SK-N-SH (cell line): ENCODE measurements at regions not wholly inside any gene's neighbourhood (a gene's known extent, or its start where the extent isn't known, plus 50 kb on each side); places are given as distances from the start of the nearest gene placed in this dataset.

Experiments
- CTCF ChIA-PET: fragments of 300-600, 350-600 bp; formaldehyde crosslinking; extraction: SDS; loops from one replicate; lab custom pipeline; 2021; lab: Yijun Ruan, JAX
- POLR2A ChIA-PET: fragments of 350-600 bp; sonication (Branson Sonifier 250); formaldehyde crosslinking; extraction: SDS; loops from one replicate; lab custom pipeline; 2020; ENCODE audit warnings: antibody characterized with exemption, inconsistent platforms; lab: Yijun Ruan, JAX
- DNase-seq: peaks from one replicate; pipeline ENCODE4 v3.0.0; 2012
- H2AFZ ChIP-seq: fragments of 200-600 bp; sonication (generic); 2 replicates; pipeline ENCODE4 v1.8.1; 2016; ENCODE audit warnings: antibody characterized with exemption, mild to moderate bottlenecking, low read depth
- H3F3A ChIP-seq: fragments of 200-600 bp; sonication (generic); replicated peaks from 2 replicates; pipeline ENCODE3; 2016; ENCODE audit warnings: antibody characterized with exemption, mild to moderate bottlenecking; ENCODE audit not compliant: insufficient read depth
- H3K27ac ChIP-seq, 2 experiments: fragments of 200-500 bp in 1 of 2; fragments of 200-600 bp in 1 of 2; sonication (Bioruptor generic) in 1 of 2; sonication (generic), shearing (Covaris generic) in 1 of 2; 2 replicates each; pipeline versions ENCODE4 v1.5.1 to v1.6.1; 2014 to 2016; ENCODE audit warnings: low read depth in 2 of 2, inconsistent platforms in 1 of 2, low read length in 1 of 2, mild to moderate bottlenecking in 1 of 2, mixed read lengths in 1 of 2
- H3K27me3 ChIP-seq: fragments of 200-600 bp; sonication (generic), shearing (Covaris generic); 2 replicates; pipeline ENCODE4 v1.6.1; 2016; ENCODE audit warnings: mixed run types; ENCODE audit not compliant: insufficient read depth
- H3K36me3 ChIP-seq, 2 experiments: fragments of 200-500 bp in 1 of 2; fragments of 200-600 bp in 1 of 2; sonication (Bioruptor generic) in 1 of 2; sonication (generic) in 1 of 2; replicated peaks in 1 of 2; 2 replicates each; pipeline versions ENCODE3 to v1.5.1; 2014 to 2016; ENCODE audit warnings: low read length in 1 of 2, mild to moderate bottlenecking in 1 of 2; ENCODE audit not compliant: insufficient read depth in 2 of 2, control insufficient read depth in 1 of 2
- H3K4me1 ChIP-seq, 2 experiments: fragments of 200-500 bp in 1 of 2; fragments of 200-600 bp in 1 of 2; sonication (Bioruptor generic) in 1 of 2; sonication (generic), shearing (Covaris generic) in 1 of 2; 2 replicates each; pipeline versions ENCODE4 v1.5.1 to v1.6.1; 2014 to 2016; ENCODE audit warnings: low read depth in 1 of 2, low read length in 1 of 2, mixed run types in 1 of 2; ENCODE audit not compliant: insufficient read depth in 2 of 2, control insufficient read depth in 1 of 2
- H3K4me2 ChIP-seq: fragments of 200-600 bp; sonication (generic), shearing (Covaris generic); 2 replicates; pipeline ENCODE4 v1.6.1; 2017; ENCODE audit warnings: mixed run types
- H3K4me3 ChIP-seq, 2 experiments: fragments of 200-500 bp in 1 of 2; fragments of 200-600 bp in 1 of 2; sonication (Bioruptor generic) in 1 of 2; sonication (generic), shearing (Covaris generic) in 1 of 2; 2 replicates each; pipeline versions ENCODE4 v1.5.1 to v1.8.1; 2014 to 2016; ENCODE audit warnings: low read depth in 2 of 2, inconsistent platforms in 1 of 2, low read length in 1 of 2, mild to moderate bottlenecking in 1 of 2, mixed read lengths in 1 of 2, moderate library complexity in 1 of 2
- H3K79me2 ChIP-seq: fragments of 200-600 bp; sonication (generic); 2 replicates; pipeline ENCODE4 v1.8.1; 2017; ENCODE audit warnings: mild to moderate bottlenecking; ENCODE audit not compliant: insufficient read depth
- H3K9ac ChIP-seq: fragments of 200-600 bp; sonication (generic); 2 replicates; pipeline ENCODE4 v1.6.1; 2017; ENCODE audit warnings: mixed run types
- H3K9me2 ChIP-seq: fragments of 200-600 bp; sonication (generic); 2 replicates; pipeline ENCODE4 v1.6.1; 2017; ENCODE audit warnings: mixed run types
- H3K9me3 ChIP-seq: fragments of 200-600 bp; sonication (generic); 2 replicates; pipeline ENCODE4 v1.6.1; 2017; ENCODE audit warnings: mixed run types, mild to moderate bottlenecking, moderate library complexity
- H4K20me1 ChIP-seq: fragments of 200-600 bp; sonication (generic); 2 replicates; pipeline ENCODE4 v1.6.1; 2017; ENCODE audit warnings: mild to moderate bottlenecking, mixed run types; ENCODE audit not compliant: insufficient read depth
- ELF1 ChIP-seq: IDR thresholded peaks from 2 replicates; pipeline ENCODE4 v1.4.0; 2012
- EZH2phosphoT487 ChIP-seq: fragments of 200-600 bp; sonication (generic); IDR thresholded peaks from 2 replicates; pipeline ENCODE4 v1.6.1; 2017; ENCODE audit warnings: low read depth, mixed run types, mild to moderate bottlenecking, antibody characterized with exemption, moderate library complexity, borderline replicate concordance
- FOXM1 ChIP-seq: IDR thresholded peaks from 2 replicates; pipeline ENCODE4 v1.4.0; 2012; ENCODE audit warnings: low read depth, mild to moderate bottlenecking
- GABPA ChIP-seq: IDR thresholded peaks from 2 replicates; pipeline ENCODE4 v1.4.0; 2012; ENCODE audit warnings: low read depth, mild to moderate bottlenecking
- JUND ChIP-seq: IDR thresholded peaks from 2 replicates; pipeline ENCODE4 v1.4.0; 2012
- MXI1 ChIP-seq: IDR thresholded peaks from 2 replicates; pipeline ENCODE4 v1.6.1; 2012; ENCODE audit warnings: mild to moderate bottlenecking, low read depth, low read length, improper control_type of control experiment
- NFIC ChIP-seq: IDR thresholded peaks from 2 replicates; pipeline ENCODE4 v1.4.0; 2012; ENCODE audit warnings: borderline replicate concordance
- POLR2AphosphoS5 ChIP-seq: IDR thresholded peaks from 2 replicates; pipeline ENCODE4 v1.6.1; 2012; ENCODE audit warnings: low read depth, low read length
- RCOR1 ChIP-seq: fragments of 150-350 bp; IDR thresholded peaks from 2 replicates; pipeline ENCODE4 v1.6.1; 2017; ENCODE audit warnings: antibody characterized with exemption, low read length
- RFX5 ChIP-seq: IDR thresholded peaks from 2 replicates; pipeline ENCODE4 v1.6.1; 2012; ENCODE audit warnings: mild to moderate bottlenecking, improper control_type of control experiment, low read length
- SIN3A ChIP-seq: IDR thresholded peaks from 2 replicates; pipeline ENCODE4 v1.6.1; 2012; ENCODE audit warnings: low read depth, mild to moderate bottlenecking, low read length, moderate library complexity, borderline replicate concordance
- SMC3 ChIP-seq: IDR thresholded peaks from 2 replicates; pipeline ENCODE4 v1.6.1; 2012; ENCODE audit warnings: low read depth, low read length, improper control_type of control experiment
- TEAD4 ChIP-seq: IDR thresholded peaks from 2 replicates; pipeline ENCODE4 v1.4.0; 2012; ENCODE audit warnings: mild to moderate bottlenecking, borderline replicate concordance; ENCODE audit not compliant: insufficient read depth
- WGBS: methylation state at CpG from one replicate; pipeline ENCODE4 v1.1.6; 2017; ENCODE audit warnings: low lambda C conversion rate; 5-methylcytosine and 5-hydroxymethylcytosine counted together
- TF ChIP-seq, protein P1 (sequence below): IDR thresholded peaks from 2 replicates; pipeline ENCODE4 v1.4.0; 2012; ENCODE audit warnings: low read depth, borderline replicate concordance
- TF ChIP-seq, protein P2 (sequence below): fragments of 200-600 bp; sonication (generic); IDR thresholded peaks from 2 replicates; pipeline ENCODE4 v1.6.1; 2017; ENCODE audit warnings: antibody characterized with exemption, mild to moderate bottlenecking, moderate library complexity
- TF ChIP-seq, protein P3 (sequence below): IDR thresholded peaks from 2 replicates; pipeline ENCODE4 v1.6.1; 2012; ENCODE audit warnings: mild to moderate bottlenecking, low read depth, low read length, moderate library complexity
- TF ChIP-seq, protein P4 (sequence below): IDR thresholded peaks from 2 replicates; pipeline ENCODE4 v1.4.0; 2012; ENCODE audit warnings: low read depth, borderline replicate concordance
- TF ChIP-seq, protein P5 (sequence below): fragments of 150-350 bp; IDR thresholded peaks from 2 replicates; pipeline ENCODE4 v1.6.1; 2016; ENCODE audit warnings: mild to moderate bottlenecking, low read depth, low read length
- TF ChIP-seq, protein P6 (sequence below): IDR thresholded peaks from 2 replicates; pipeline ENCODE4 v1.4.0; 2012; ENCODE audit warnings: low read depth

DNA sequence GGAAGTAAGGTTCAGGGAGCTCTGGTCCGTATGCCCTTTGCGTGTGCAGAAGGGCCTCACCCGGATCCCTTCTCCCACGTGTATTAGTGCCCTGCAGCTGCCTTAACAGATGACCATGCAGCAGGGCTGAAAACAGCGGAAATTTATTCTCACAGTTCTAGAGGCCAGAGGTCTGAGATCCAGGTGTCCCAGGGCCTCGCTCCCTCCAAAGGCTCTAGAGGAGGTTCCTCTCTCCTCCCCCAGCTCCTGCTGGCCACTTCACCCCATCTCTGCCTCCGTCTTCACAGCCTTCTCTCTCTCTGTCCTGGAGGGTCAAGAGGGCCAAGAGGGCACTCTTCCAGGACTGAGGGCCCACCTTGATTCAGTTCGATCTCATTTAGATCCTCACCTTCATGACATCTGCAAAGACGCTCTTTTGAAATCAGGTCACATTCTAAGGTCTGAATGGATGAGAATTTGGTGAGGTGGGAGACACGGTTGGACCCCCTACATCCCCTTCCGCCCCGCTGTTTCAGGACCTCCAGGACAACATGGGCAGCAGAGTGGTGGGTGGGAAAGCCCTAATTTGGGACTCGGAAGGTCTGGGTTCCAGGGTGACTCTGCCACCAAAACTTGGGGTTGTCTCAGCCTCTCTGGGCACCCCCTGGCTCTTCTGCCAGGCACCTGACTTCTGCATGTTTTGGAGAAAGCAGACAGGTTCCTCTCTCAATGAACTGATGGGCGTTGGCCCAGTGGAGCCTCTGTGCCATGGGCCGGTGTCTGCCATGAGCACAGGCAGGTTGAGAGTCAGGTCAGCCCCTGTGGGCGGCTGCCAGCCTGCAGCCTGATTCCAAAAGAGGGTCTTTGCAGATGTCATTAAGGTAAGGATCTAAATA lies 361.2 kb downstream of the SEC14L1 start:
- peaks cover 5% of the 10 kb centered on the region for H3F3A ChIP-seq
- H3K9me2 ChIP-seq = no peaks in the 10 kb centered on the region
- no peak overlapping the region for H3K4me3 ChIP-seq
- H3K27me3 ChIP-seq = no peaks in the 10 kb centered on the region
- no peak overlapping the region for H2AFZ ChIP-seq
- peak; percentile 27 for DNase-seq
- H3K79me2 ChIP-seq = no peaks in the 10 kb centered on the region
- no peak overlapping the region for H3K4me2 ChIP-seq
- WGBS = 91% methylated on average over 16 of the region's 16 CpGs
- ChIA-PET CTCF (interaction anchor here (0.6 to 21.9 kb wide), 14 partner anchors 11 to 512 kb away, joined by 3 to 566 read pairs (median 4); no protein-coding TSS in a partner anchor), POLR2A (no interaction called here)
- peaks cover 0 to 9% of the 10 kb centered on the region in 2 experiments; a peak in 1 of 4 replicates for H3K4me1 ChIP-seq
- no peak overlapping the region for H3K27ac ChIP-seq
- no peaks in the 10 kb centered on the region for H4K20me1 ChIP-seq
- no peaks in the 10 kb centered on the region for H3K9me3 ChIP-seq
- no peak overlapping the region for H3K9ac ChIP-seq
- TF ChIP-seq EZH2phosphoT487 = no peak
- no peak for TF ChIP-seq ELF1
- no peak for TF ChIP-seq SMC3
- no peak for TF ChIP-seq FOXM1
- no peak for TF ChIP-seq NFIC
- no peak for TF ChIP-seq JUND
- TF ChIP-seq POLR2AphosphoS5 = no peak; the same call in 1 of the 2 replicates
- no peak for TF ChIP-seq TEAD4
- TF ChIP-seq, protein P1, sequence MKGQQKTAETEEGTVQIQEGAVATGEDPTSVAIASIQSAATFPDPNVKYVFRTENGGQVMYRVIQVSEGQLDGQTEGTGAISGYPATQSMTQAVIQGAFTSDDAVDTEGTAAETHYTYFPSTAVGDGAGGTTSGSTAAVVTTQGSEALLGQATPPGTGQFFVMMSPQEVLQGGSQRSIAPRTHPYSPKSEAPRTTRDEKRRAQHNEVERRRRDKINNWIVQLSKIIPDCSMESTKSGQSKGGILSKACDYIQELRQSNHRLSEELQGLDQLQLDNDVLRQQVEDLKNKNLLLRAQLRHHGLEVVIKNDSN = no peak
- TF ChIP-seq, protein P2, sequence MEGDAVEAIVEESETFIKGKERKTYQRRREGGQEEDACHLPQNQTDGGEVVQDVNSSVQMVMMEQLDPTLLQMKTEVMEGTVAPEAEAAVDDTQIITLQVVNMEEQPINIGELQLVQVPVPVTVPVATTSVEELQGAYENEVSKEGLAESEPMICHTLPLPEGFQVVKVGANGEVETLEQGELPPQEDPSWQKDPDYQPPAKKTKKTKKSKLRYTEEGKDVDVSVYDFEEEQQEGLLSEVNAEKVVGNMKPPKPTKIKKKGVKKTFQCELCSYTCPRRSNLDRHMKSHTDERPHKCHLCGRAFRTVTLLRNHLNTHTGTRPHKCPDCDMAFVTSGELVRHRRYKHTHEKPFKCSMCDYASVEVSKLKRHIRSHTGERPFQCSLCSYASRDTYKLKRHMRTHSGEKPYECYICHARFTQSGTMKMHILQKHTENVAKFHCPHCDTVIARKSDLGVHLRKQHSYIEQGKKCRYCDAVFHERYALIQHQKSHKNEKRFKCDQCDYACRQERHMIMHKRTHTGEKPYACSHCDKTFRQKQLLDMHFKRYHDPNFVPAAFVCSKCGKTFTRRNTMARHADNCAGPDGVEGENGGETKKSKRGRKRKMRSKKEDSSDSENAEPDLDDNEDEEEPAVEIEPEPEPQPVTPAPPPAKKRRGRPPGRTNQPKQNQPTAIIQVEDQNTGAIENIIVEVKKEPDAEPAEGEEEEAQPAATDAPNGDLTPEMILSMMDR = no peak
- TF ChIP-seq, protein P3, sequence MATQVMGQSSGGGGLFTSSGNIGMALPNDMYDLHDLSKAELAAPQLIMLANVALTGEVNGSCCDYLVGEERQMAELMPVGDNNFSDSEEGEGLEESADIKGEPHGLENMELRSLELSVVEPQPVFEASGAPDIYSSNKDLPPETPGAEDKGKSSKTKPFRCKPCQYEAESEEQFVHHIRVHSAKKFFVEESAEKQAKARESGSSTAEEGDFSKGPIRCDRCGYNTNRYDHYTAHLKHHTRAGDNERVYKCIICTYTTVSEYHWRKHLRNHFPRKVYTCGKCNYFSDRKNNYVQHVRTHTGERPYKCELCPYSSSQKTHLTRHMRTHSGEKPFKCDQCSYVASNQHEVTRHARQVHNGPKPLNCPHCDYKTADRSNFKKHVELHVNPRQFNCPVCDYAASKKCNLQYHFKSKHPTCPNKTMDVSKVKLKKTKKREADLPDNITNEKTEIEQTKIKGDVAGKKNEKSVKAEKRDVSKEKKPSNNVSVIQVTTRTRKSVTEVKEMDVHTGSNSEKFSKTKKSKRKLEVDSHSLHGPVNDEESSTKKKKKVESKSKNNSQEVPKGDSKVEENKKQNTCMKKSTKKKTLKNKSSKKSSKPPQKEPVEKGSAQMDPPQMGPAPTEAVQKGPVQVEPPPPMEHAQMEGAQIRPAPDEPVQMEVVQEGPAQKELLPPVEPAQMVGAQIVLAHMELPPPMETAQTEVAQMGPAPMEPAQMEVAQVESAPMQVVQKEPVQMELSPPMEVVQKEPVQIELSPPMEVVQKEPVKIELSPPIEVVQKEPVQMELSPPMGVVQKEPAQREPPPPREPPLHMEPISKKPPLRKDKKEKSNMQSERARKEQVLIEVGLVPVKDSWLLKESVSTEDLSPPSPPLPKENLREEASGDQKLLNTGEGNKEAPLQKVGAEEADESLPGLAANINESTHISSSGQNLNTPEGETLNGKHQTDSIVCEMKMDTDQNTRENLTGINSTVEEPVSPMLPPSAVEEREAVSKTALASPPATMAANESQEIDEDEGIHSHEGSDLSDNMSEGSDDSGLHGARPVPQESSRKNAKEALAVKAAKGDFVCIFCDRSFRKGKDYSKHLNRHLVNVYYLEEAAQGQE = no peak
- TF ChIP-seq, protein P4, sequence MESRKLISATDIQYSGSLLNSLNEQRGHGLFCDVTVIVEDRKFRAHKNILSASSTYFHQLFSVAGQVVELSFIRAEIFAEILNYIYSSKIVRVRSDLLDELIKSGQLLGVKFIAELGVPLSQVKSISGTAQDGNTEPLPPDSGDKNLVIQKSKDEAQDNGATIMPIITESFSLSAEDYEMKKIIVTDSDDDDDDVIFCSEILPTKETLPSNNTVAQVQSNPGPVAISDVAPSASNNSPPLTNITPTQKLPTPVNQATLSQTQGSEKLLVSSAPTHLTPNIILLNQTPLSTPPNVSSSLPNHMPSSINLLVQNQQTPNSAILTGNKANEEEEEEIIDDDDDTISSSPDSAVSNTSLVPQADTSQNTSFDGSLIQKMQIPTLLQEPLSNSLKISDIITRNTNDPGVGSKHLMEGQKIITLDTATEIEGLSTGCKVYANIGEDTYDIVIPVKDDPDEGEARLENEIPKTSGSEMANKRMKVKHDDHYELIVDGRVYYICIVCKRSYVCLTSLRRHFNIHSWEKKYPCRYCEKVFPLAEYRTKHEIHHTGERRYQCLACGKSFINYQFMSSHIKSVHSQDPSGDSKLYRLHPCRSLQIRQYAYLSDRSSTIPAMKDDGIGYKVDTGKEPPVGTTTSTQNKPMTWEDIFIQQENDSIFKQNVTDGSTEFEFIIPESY = no peak
- TF ChIP-seq RCOR1 = no peak
- no peak for TF ChIP-seq SIN3A
- TF ChIP-seq, protein P5, sequence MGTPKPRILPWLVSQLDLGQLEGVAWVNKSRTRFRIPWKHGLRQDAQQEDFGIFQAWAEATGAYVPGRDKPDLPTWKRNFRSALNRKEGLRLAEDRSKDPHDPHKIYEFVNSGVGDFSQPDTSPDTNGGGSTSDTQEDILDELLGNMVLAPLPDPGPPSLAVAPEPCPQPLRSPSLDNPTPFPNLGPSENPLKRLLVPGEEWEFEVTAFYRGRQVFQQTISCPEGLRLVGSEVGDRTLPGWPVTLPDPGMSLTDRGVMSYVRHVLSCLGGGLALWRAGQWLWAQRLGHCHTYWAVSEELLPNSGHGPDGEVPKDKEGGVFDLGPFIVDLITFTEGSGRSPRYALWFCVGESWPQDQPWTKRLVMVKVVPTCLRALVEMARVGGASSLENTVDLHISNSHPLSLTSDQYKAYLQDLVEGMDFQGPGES = no peak
- no peak for TF ChIP-seq GABPA
- TF ChIP-seq MXI1 = no peak
- no peak for TF ChIP-seq RFX5
- TF ChIP-seq, protein P6, sequence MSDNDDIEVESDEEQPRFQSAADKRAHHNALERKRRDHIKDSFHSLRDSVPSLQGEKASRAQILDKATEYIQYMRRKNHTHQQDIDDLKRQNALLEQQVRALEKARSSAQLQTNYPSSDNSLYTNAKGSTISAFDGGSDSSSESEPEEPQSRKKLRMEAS = no peak
- H3K36me3 ChIP-seq = peaks cover 16 to 18% of the 10 kb centered on the region in 2 experiments
